Right renal pelvis (tissue), 4 donors: ENCODE measurements at regions not wholly inside any gene's neighbourhood (a gene's known extent, or its start where the extent isn't known, plus 50 kb on each side); places are given as distances from the start of the nearest gene placed in this dataset.
"Not testable (repeated sequence)": the region's sequence is repeated elsewhere in the genome, so short reads cannot be mapped to it uniquely, and the experiment has no call there.

ENCODE experiments used
- DNase-seq, 4 donors: peaks; one replicate each; pipeline ENCODE4 v3.0.0-alpha.2; 2013; ENCODE audit warnings: low read depth in 4 of 4, low spot score in 3 of 4, missing footprints in 1 of 4

DNA sequence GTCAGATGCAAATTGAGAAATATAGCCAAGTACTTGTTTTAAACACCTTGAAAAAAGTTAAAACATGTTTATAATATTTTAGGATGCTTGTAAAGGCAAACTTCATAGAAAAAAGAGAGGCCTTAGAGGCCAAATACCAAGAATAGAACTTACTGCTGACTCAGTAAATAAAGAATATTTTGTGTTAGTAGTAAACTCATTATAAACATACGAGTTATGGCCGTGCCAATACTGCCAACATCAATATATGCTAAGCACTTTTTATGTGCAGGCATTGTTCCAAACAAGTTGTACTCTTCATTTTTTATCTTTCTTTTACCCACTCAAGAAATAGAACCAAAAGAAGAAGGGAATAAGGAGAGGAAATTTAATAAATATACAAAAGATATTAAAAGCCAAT lies 705.9 kb upstream of the NCAM2 start:
- no peak for DNase-seq

DNA sequence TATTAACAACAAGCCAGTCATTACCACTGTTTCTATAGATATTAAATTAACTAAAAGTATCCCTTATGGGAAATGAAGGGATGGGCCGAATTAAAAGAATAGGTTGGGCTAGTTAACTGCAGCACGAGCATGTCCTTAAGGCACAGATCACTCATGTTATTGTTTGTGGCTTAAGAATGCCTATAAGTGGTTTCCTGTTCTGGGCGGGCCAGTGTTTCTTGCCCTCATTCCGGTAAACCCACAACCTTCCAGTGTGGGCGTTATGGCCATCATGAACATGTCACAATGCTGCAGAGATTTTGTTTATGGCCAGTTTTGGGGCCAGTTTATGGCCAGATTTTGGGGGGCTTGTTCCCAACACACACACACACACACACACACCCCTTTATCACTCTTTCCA lies 705.4 kb upstream of the NCAM2 start:
- not testable (repeated sequence) for DNase-seq

DNA sequence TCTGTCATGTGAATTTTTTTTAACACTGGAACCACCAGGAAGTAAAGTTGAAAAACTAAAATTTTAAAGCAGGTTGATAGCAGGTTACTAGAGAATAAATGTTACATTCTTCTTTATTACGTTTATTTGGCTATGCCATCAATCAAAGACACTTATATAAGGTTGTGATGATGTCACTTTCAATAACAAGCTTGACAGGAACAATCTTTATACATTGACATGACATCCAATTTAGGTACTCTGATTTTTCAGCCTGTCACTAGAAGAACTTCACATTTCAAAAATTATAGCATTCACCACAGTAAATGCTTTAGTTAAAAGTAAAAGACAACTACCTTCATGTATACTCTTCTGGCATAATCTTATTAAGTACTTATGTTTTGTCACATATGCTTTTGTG lies 696.8 kb upstream of the NCAM2 start:
- no peak for DNase-seq

DNA sequence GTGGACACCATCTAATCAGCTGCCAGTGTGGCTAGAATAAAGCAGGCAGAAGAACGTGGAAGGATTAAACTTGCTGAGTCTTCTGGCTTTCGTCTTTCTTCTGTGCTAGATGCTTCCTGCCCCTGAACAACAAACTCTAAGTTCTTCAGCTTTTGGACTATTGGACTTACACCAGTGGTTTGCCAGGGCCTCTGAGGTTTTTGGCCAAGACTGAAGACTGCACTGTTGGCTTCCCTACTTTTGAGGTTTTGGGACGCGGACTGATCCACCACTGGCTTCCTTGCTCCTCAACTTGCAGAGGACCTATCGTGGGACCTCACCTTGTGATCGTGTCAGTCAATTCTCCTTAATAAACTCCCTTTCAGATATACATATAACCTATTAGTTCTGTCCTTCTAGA lies 696.1 kb upstream of the NCAM2 start:
- DNase-seq = no peak

DNA sequence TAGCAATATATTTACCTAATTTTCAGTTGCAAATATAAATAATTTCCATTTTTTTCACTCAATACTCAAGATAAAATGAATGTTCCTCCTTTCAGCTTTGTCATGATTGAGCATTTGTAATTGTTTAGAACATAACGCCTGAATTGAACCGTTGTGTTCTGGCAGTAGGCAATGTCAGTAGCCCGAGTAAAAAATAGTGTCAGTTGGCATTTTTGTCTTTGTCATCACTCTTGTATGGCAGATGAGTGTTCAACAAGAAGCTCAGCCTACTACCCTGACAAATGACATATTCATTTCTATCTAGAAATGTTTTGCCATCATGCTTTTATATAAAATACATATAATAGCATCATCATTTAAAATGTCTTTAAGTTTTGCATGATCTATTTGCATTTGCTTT lies 691.4 kb upstream of the NCAM2 start:
- DNase-seq = no peak

DNA sequence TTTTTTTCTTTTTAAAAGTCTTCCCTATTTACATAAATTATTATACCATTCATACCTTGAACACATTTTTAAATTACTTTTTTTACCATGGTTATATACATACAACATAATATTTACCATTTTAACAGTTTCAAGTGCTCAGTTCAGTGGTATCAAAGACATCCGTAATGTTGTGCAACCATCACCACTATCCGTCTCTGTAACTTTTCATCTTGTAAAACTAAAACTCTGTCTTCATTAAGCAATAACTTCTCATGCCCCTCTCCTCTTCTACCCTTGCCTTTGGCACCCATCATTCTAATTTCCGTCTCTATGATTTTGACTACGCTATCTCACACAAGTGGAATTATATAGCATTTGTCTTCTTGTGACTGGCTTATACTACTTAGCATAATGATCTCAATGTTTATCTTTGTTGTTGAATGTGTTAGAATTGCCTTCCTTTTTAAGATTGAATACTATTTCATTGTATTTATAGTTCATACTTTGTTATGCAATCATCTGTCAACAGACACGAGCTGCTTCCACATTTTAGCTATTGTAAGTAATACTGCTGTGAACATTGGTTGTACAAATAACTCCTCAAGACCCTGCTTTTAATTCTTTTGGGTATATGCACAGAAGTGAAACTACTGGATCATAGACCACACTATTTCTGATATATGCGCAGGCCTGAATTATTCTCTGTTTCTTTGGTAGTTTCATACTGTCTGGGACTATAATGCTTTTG lies 689.5 kb upstream of the NCAM2 start:
- no peak for DNase-seq

DNA sequence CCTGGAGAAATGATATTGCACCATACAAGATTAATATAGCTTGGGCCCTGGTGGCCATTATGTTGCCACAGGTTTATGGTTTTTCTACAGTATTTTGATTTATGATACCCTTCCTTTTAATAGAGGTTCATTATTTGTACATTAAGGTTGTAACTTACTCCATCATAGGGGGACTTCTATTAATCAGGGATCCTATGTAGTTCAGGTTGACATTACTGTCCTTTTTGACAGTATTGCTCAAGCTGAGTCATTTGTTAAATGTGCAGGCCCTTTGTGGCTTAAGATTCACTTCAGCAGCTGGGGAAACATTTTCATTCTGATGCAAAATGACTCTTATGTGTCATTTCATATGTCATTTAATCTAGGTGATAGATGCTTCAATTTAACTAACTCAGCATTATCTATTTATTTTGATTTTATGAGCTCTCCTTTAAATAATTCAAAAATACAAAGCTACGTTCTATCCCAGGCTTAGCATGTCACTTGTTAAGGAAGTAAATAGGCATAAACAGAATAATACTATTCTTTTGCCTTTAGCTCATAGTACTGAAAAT lies 686.9 kb upstream of the NCAM2 start:
- no peak for DNase-seq

DNA sequence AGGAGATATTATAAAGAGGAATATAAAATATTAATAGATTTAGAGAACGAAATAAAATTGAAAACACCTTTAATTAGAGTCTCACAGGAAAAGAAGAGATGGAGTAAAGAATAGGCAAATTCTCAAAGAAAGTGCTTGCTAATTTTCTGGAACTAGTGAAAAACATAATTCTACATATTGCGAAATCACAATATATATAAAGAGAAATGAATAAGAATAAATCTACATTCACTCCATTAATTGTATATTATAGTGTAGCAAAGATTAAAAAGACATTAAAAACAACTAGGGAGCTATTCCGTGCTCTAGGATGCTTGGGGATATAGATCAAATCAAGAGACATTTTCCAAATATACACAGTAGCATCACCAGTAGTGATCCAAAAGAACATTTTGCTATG lies 685.2 kb upstream of the NCAM2 start:
- DNase-seq = no peak

DNA sequence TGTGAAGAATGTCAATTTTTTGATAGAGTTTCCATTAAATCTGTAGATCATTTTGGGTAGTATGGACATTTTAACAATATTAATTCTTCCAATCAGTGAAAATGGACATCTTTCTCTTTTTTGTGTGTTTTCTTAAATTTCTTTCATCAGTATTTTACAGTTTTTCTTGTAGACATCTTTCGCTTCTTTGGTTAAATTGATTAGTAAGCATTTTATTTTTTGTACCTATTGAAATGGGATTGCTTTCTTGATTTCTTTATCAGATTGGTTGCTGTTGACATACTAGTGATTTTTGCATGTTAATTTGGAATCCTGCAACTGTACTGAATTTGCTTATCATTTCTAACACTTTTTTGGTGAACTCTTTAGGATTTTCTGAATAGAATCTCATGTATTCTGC lies 683.2 kb upstream of the NCAM2 start:
- DNase-seq = no peak

DNA sequence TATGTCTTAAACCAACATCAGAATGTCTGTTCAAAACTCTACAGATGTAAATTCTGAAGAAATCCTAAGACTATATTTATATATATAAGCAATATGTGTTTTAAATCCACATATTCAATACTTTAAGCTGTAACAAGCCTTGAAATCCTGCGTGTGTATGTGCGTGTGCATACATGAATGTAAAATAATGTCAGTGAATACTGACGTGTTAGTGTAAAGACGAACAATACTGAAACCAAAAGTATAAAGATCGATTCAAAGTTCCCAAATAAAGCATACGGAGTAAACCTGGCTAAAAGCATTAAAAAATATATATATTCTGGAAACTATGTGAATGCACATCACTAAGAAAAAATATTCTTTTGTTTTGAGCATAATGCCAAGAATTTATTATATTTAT lies 668.6 kb upstream of the NCAM2 start:
- no peak for DNase-seq

DNA sequence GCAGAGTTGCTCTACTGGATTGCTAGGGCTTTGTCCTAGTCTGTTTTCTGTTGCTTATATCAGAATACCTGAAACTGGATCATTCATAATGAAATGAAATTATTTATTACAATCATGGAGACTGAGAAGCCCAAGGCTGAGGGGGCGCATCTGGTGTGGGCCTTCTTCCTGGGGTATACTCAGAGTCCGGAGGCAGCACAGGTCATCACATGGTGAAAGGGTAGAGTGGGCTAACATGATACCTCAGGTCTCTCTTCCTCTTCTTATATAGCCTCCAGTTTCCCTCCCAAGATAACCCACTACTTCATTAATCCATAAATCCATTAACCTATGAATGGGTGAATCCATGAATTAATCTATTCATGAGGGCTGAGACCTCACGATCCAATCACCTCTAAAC lies 667.6 kb upstream of the NCAM2 start:
- DNase-seq = no peak

DNA sequence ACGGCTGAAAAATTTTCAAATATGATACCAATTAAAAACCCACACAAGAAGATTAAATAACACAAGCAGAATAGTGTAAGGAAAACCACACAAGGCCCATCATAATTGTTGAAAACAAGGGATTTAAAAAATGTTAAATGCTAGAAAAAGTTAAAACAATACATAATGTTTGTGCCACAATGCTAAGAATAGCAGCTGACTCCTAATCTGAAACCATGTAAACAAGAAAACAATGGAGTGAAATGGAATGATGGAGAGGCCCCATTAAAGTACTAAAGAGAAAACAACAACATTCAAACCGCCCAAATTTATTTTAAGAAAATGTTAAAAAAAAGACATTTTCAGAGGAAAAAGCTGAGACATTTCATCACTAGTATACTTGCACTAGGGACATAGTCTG lies 663.6 kb upstream of the NCAM2 start:
- DNase-seq = no peak

DNA sequence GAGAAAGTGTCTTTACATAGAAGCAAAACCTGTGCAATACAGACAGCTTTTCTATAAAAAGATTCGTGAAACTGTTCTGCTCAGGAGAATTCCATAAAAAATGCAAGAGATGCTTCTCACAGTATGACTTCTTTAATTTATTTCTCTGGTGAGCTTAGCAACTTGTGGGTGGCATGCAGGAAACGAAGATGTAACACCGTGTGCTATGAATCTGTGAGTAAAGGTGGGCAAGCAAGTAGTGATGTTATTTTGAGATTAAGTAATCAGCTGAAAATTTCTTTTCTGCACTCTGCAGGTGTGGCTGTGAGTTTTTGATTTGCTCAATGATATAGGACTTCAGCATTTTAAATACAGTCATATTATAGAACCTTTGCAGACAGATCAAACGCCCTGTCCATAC lies 656.8 kb upstream of the NCAM2 start:
- no peak for DNase-seq

DNA sequence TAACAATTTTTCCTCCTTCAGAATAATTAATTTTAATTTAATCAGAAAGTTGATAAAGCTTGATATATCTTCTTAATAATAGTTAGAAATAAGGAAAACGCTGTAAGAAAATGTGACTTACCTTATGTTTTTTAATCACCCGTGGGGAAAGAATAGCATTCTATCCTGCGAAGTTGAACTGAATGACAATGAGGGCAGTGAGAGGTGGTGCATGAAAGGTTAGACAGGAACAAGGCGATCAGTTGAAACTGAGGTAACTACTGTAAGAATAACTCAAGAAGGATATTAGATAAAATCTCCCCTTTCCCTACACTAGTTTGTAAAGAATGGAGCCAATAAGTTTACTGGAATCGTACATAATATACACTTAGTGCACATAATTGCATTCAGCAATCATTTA lies 655.0 kb upstream of the NCAM2 start:
- DNase-seq = no peak

DNA sequence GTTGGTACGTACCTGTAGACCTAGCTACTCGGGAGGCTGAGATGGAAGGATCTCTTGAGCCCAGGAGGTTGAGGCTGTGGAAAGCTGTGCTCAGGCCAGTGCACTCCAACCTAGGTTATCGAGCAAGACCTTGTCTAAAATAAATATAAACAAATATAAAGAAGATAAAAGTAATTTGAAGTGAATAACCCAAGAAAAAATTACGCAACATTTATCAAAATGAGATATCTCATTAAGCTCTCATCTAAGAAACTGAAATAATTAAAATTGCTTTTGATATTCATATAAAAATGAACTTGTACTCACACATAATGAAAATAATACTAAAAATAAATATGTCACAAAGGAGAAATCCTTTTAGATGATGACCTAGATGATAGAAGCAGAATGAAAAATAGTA lies 647.1 kb upstream of the NCAM2 start:
- no peak for DNase-seq

DNA sequence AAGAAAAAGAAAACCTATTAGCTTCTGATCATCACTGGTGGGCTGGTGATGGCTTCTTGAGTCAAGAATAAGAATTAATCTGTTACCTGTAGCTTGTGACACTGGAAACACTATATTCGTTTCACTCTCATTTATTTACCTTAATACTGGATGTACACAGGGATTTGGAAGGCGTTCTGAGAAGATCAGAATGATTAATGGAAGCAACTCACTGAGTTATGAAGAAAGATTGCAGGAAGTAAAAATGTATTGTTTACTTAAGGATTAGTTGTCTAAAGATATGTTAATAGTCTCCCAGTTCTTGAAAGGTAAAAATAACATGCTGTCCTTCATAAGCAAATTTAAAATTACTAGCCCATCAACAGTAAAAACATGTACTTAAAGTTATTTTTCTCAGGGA lies 644.9 kb upstream of the NCAM2 start:
- no peak for DNase-seq

DNA sequence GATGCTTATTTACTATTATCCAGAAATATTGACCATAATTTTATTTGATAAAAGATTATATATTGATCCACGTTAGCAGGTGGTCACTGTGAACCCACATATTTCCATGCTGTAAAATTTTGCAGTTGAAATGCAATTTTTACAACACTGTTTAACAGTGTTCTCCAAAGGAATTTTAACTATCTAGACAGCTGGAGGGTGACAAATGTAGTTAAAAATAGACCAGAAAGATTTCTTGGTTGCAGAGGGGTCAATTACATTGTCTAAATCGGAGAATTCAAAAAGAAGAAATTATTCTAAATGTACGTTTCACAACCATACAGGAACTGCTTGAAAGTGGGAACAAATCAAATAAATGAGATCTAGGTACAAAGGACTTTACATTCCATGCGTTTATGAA lies 625.2 kb upstream of the NCAM2 start:
- DNase-seq = no peak

DNA sequence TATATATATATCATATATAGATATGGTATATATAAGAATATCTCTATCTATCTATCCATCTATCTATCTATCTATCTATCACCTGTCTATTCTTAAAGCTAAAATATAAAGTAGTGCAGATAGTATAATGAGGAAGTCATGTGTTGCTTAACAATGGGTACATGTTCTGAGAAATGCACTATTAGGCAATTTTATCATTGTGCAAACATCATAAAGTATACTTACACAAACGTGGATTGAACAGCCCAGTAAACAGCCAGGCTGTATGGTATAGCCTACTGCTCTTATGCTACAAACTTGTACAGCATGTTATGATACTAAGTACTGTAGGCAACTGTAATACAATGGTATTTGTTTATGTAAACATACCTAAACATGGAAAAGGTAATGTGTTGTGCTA lies 621.0 kb upstream of the NCAM2 start:
- DNase-seq = no peak

DNA sequence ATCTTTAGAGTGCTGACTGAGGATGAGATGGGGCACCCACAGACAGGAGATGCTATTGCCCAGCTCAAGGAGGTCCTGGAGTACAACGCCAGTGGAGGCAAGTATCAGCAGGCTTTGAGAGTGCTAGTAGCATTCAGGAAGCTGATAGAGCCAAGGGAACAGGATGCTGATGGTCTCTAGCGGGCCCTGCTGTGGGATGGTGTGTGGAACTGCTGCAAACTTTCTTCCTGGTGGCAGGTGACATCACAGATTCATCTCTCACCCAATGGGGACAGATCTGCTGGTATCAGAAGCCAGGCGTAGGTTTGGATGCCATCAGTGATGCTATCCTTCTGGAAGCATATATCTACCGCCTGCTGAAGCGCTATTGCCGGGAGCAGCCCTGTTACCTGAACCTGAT lies 609.8 kb upstream of the NCAM2 start:
- no peak for DNase-seq

DNA sequence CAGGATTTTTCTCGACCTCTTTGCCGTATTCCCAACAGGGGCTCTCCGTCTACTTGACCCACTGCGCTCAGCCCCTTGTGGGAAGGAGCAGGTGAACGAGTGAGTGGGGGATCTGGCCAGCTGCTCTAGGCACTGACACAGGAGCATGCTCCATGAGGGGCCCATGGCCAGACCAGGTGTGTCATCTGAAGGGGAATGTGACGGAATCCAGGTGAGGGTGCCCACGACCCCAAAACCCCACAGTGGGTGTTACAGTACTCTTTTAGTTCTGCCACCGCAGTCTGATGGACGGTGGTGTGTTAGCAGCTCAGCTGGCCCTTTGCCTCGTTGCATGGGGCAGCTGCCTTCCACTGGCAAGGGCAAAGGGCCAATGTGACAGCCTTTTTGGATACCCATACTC lies 601.4 kb upstream of the NCAM2 start:
- DNase-seq = no peak

DNA sequence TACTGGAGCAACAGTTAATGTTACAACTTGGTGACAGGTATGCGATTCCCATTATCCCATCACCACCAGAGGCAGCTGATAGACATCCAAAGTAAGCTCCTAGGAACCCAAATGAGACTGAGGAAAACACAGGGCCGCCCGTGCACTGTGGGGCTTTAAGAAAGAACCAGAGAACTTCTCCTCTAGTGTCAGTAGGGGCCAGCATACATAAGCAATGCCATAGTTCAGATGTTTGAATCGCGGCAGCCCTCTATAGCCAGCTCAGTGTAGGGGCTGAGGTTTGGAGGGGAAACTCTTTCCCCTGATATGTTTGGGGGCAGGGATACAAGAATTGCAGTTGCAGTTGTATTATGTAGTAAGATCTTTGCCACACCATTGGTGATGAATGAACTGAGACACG lies 593.3 kb upstream of the NCAM2 start:
- DNase-seq = no peak

DNA sequence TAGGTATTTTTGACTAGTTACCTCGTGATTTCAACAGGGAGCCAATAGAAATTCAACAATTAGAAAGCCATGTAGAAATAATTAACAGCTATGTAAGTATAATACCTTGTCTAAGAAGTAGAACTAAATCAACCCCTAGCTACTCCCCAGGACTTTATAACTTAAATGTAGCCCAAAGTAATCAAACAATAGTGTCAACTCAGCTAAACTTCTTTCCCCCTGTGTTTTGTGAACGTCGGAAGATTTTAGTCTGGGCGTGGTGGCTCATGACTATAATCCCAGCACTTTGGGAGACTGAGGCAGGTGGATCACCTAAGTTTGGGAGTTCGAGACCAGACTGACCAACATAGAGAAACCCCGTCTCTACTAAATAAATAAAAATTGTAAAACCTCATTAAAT lies 579.9 kb upstream of the NCAM2 start:
- DNase-seq = no peak

DNA sequence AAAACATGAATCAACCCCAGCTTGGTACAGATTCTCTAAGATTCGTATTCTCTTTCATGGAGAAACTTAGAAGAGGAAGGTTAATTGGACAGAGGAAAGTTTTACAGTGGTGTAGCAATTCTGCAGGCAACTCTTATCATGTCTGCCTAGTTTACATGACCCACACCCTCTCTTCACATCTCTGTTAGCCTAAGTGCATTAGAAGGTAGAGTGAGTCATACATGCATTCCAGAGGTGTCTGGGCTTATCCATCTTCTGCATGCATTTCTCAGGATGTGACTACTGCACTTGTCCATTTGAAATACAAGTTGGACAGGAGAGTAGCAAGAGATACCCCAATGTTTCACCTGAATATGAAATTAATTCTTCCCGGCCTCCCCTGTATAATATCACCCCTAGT lies 578.4 kb upstream of the NCAM2 start:
- DNase-seq = no peak
